Tibial nerve (tissue), 4 donors: ENCODE measurements at regions not wholly inside any gene's neighbourhood (a gene's known extent, or its start where the extent isn't known, plus 50 kb on each side); places are given as distances from the start of the nearest gene placed in this dataset.

Source experiments
- CTCF ChIP-seq, 5 experiments: fragments of 200-600 bp in 3 of 5; fragments of 450-650 bp in 2 of 5; sonication (generic) in 3 of 5; IDR thresholded peaks; one replicate each; pipeline ENCODE4 v1.5.1; 2016 to 2019; ENCODE audit warnings: antibody characterized with exemption in 5 of 5, mild to moderate bottlenecking in 3 of 5, moderate library complexity in 2 of 5
- EP300 ChIP-seq, 2 donors: sonication (generic); formaldehyde crosslinking; IDR thresholded peaks; one replicate each; pipeline ENCODE4 v1.6.1; 2017; ENCODE audit warnings: antibody characterized with exemption in 2 of 2, mild to moderate bottlenecking in 1 of 2
- POLR2A ChIP-seq, 2 donors: fragments of 450-650 bp; IDR thresholded peaks; one replicate each; pipeline ENCODE4 v1.6.1; 2017; ENCODE audit warnings: antibody characterized with exemption in 2 of 2, mild to moderate bottlenecking in 2 of 2, moderate library complexity in 2 of 2

- no peak for TF ChIP-seq POLR2A (IDR thresholded peaks at IDR 0.05)
- TF ChIP-seq CTCF (IDR thresholded peaks at IDR 0.05): no peak
- TF ChIP-seq EP300 (IDR thresholded peaks at IDR 0.05): no peak
Observed at GRCh38 chr10:21166557-21167287, 269.6 kb upstream of the NEBL start.
